DND-41 (cell line): ENCODE measurements at regions not wholly inside any gene's neighbourhood (a gene's known extent, or its start where the extent isn't known, plus 50 kb on each side); places are given as distances from the start of the nearest gene placed in this dataset.
A peak's percentile ranks its signal among the peaks of the same experiment; 100 is the strongest.

ENCODE experiments used
- ATAC-seq: fragments of 200-7000 bp; cut with Tn5 transposase; 3 replicates; pipeline ENCODE4 v1.9.1; 2021; ENCODE audit warnings: low read depth; ENCODE audit not compliant: insufficient read depth
- DNase-seq: peaks from one replicate; pipeline ENCODE4 v3.0.0-alpha.2; 2020
- H2AFZ ChIP-seq: 2 replicates; pipeline ENCODE4 v1.6.0; 2012; ENCODE audit warnings: low read depth, low read length
- H3K27ac ChIP-seq: 2 replicates; pipeline ENCODE4 v1.5.1; 2012; ENCODE audit warnings: low read length, inconsistent platforms
- H3K27me3 ChIP-seq: fragments of 200-600 bp; sonication (generic); 2 replicates; pipeline ENCODE4 v1.6.0; 2012; ENCODE audit warnings: low read length, mild to moderate bottlenecking, inconsistent platforms; ENCODE audit not compliant: insufficient read depth, poor library complexity
- H3K36me3 ChIP-seq: 2 replicates; pipeline ENCODE4 v1.5.1; 2012; ENCODE audit warnings: low read length, inconsistent platforms; ENCODE audit not compliant: insufficient read depth
- H3K4me1 ChIP-seq: 2 replicates; pipeline ENCODE4 v1.5.1; 2012; ENCODE audit warnings: mild to moderate bottlenecking, low read length; ENCODE audit not compliant: insufficient read depth
- H3K4me2 ChIP-seq: 2 replicates; pipeline ENCODE4 v1.6.0; 2012; ENCODE audit warnings: mild to moderate bottlenecking, moderate library complexity, low read length, inconsistent platforms; ENCODE audit not compliant: insufficient read depth
- H3K4me3 ChIP-seq, 2 experiments: fragments of 200-600 bp in 1 of 2; shearing (Covaris generic) in 1 of 2; 2 replicates each; pipeline ENCODE4 v1.5.1; 2012 to 2016; ENCODE audit warnings: inconsistent platforms in 2 of 2, low read length in 2 of 2, mild to moderate bottlenecking in 2 of 2, low read depth in 1 of 2, moderate library complexity in 1 of 2
- H3K79me2 ChIP-seq: 2 replicates; pipeline ENCODE4 v1.6.0; 2012; ENCODE audit warnings: low read length, inconsistent platforms; ENCODE audit not compliant: insufficient read depth
- H3K9ac ChIP-seq: 2 replicates; pipeline ENCODE4 v1.6.0; 2012; ENCODE audit warnings: low read depth, mild to moderate bottlenecking, inconsistent platforms, low read length, moderate library complexity
- H3K9me3 ChIP-seq: 2 replicates; pipeline ENCODE4 v1.5.1; 2012; ENCODE audit warnings: low read length, moderate library complexity, mild to moderate bottlenecking, inconsistent platforms; ENCODE audit not compliant: insufficient read depth, severe bottlenecking
- H4K20me1 ChIP-seq: 2 replicates; pipeline ENCODE4 v1.6.0; 2012; ENCODE audit warnings: low read length; ENCODE audit not compliant: insufficient read depth
- EZH2 ChIP-seq: IDR thresholded peaks from 3 replicates; pipeline ENCODE4 v1.6.1; 2012; ENCODE audit warnings: borderline replicate concordance, low read depth, mild to moderate bottlenecking, moderate library complexity, low read length, inconsistent platforms; ENCODE audit not compliant: severe bottlenecking
- TF ChIP-seq, protein P1 (sequence below): IDR thresholded peaks from 2 replicates; pipeline ENCODE4 v1.5.1; 2012; ENCODE audit warnings: borderline replicate concordance, low read length, moderate library complexity, mild to moderate bottlenecking; ENCODE audit not compliant: poor library complexity, severe bottlenecking; ENCODE audit errors: extremely low read depth

DNA sequence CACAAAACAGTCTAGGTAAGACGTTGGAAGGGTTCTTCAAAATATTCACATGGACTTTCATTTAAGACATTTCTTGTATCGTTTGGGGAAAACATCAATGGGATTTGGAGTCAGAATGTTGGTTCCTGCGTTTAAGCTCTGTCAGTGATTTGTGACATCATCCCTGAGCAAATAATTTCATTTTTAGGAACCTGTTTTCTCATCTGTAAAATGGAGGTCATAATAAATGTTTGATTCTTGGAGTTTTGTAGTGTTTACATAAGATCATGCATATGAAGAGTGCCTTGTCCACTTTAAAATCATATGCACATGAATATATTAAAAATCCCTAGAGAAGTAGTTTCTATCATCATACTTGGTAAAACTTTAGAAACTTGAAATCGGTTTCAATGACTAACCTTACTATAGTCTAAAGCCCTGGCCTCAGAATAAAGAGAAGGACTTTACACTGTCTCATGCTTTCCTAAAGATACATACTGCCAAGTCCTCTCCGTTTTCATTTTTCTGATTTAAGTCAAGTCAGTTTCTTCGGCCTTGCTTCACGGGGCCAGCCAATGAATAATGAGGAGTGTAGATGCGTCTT lies 178.4 kb downstream of the ADSS2 start:
- H3K9me3 ChIP-seq = peaks cover 7% of the 10 kb centered on the region
- no peak overlapping the region for H3K9ac ChIP-seq
- H4K20me1 ChIP-seq = no peaks in the 10 kb centered on the region
- TF ChIP-seq, protein P1, sequence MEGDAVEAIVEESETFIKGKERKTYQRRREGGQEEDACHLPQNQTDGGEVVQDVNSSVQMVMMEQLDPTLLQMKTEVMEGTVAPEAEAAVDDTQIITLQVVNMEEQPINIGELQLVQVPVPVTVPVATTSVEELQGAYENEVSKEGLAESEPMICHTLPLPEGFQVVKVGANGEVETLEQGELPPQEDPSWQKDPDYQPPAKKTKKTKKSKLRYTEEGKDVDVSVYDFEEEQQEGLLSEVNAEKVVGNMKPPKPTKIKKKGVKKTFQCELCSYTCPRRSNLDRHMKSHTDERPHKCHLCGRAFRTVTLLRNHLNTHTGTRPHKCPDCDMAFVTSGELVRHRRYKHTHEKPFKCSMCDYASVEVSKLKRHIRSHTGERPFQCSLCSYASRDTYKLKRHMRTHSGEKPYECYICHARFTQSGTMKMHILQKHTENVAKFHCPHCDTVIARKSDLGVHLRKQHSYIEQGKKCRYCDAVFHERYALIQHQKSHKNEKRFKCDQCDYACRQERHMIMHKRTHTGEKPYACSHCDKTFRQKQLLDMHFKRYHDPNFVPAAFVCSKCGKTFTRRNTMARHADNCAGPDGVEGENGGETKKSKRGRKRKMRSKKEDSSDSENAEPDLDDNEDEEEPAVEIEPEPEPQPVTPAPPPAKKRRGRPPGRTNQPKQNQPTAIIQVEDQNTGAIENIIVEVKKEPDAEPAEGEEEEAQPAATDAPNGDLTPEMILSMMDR = no peak
- H2AFZ ChIP-seq = no peak overlapping the region
- no peak overlapping the region for H3K4me3 ChIP-seq
- no peak for DNase-seq
- H3K4me1 ChIP-seq = 0 out of 2 replicates have a peak, but pooled peaks cover 3% of the 10 kb centered on the region
- no peaks in the 10 kb centered on the region for H3K36me3 ChIP-seq
- H3K4me2 ChIP-seq = no peak overlapping the region
- no peaks in the 10 kb centered on the region for H3K27me3 ChIP-seq
- ATAC-seq = no peak
- H3K79me2 ChIP-seq = no peaks in the 10 kb centered on the region
- H3K27ac ChIP-seq = no peak overlapping the region

DNA sequence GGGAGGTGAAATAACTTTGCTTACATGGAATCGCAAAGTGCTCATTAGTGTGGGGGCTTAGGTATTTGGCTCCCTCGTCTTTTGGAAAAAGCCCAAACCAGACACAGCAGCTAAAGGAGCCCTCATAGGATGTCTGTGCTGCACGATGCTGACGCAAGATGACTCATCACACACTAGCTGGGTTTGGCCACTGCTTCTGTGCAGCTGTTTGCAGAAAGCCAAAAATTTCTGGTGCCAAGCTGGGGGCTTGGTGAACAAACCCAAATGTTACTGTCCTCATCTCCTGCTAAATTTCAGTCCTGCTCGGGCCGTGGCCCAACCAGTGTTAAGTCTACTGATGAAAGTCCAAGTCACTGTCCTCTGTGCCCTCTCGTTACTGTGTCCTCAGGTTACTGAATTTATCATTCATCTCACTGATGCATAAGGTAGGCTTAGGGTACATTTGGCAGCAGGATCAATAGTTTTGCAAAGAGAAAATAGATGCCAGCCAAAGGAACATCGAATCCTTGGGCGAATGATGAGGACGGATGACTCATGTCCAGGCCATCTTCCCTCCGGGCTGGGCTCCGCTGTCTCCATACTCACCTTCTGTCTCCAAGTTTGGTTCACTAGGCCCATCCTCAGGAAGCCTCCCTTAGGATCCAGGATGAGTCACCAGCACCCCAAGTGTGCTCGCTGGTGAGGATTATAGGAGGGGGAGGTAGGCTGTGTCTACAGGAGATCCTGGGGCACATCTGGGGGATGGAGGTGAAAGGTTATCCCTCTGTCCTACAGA lies 177.7 kb downstream of the ADSS2 start:
- DNase-seq (peak; percentile 11), ATAC-seq (peak; percentile 62)
- no peaks in the 10 kb centered on the region for H3K79me2 ChIP-seq
- no peak for TF ChIP-seq EZH2
- TF ChIP-seq, protein P1 = no peak
- H3K36me3 ChIP-seq = no peaks in the 10 kb centered on the region
- no peak overlapping the region for H2AFZ ChIP-seq
- no peak overlapping the region for H3K9ac ChIP-seq
- H3K9me3 ChIP-seq = peaks cover 7% of the 10 kb centered on the region
- H3K27ac ChIP-seq = no peak overlapping the region
- 0 out of 2 replicates have a peak, but pooled peaks cover 3% of the 10 kb centered on the region for H3K4me1 ChIP-seq
- no peaks in the 10 kb centered on the region for H4K20me1 ChIP-seq
- no peaks in the 10 kb centered on the region for H3K27me3 ChIP-seq
- no peak overlapping the region for H3K4me3 ChIP-seq
- no peak overlapping the region for H3K4me2 ChIP-seq

GRCh38 chr1:244276646-244277045 lies 175.1 kb downstream of the ADSS2 start:
- DNase-seq (no peak), ATAC-seq (no peak)
- Histone ChIP-seq H3K36me3 (no peaks in the 10 kb centered on the region), H2AFZ (no peak overlapping the region), H3K4me2 (no peak overlapping the region), H3K4me3 (no peak overlapping the region), H3K9me3 (no peaks in the 10 kb centered on the region), H3K27me3 (no peaks in the 10 kb centered on the region), H3K9ac (no peak overlapping the region), H3K4me1 (0 out of 2 replicates have a peak, but pooled peaks cover 3% of the 10 kb centered on the region), H3K27ac (no peak overlapping the region), H3K79me2 (no peaks in the 10 kb centered on the region), H4K20me1 (no peaks in the 10 kb centered on the region)
- TF ChIP-seq, protein P1 = no peak
- no peak for TF ChIP-seq EZH2
